Adrenal gland (tissue), 9 donors: ENCODE measurements at regions not wholly inside any gene's neighbourhood (a gene's known extent, or its start where the extent isn't known, plus 50 kb on each side); places are given as distances from the start of the nearest gene placed in this dataset.

Source experiments
- DNase-seq, 7 donors: peaks; one replicate each; pipeline ENCODE4 v3.0.0-alpha.2; 2019 to 2020
- H3K27ac ChIP-seq, 5 donors: fragments of 200-600 bp; sonication (generic) in 4 of 5; 1 replicate in 3 of 5; 2 replicates in 2 of 5; pipeline versions ENCODE4 v1.5.1 to v1.8.0; 2016 to 2020; ENCODE audit warnings: mild to moderate bottlenecking in 1 of 5
- H3K27me3 ChIP-seq: fragments of 200-600 bp; 2 replicates; pipeline ENCODE4 v1.8.0; 2021
- H3K36me3 ChIP-seq, 2 donors: fragments of 200-600 bp; replicated peaks in 1 of 2; 1 replicate in 1 of 2; 2 replicates in 1 of 2; pipeline versions ENCODE4 v1.5.1 to v1.8.0; 2018 to 2022
- H3K4me1 ChIP-seq, 2 donors: fragments of 200-600 bp; replicated peaks in 1 of 2; 1 replicate in 1 of 2; 2 replicates in 1 of 2; pipeline versions ENCODE4 v1.5.1 to v1.8.0; 2018 to 2021
- H3K4me3 ChIP-seq, 4 donors: fragments of 200-600 bp; sonication (generic) in 3 of 4; one replicate each; pipeline ENCODE4 v1.5.1; 2016 to 2018
- H3K9me3 ChIP-seq, 3 donors: fragments of 200-600 bp; sonication (generic) in 1 of 3; replicated peaks in 1 of 3; 1 replicate in 2 of 3; 2 replicates in 1 of 3; pipeline versions ENCODE4 v1.5.1 to v1.8.0; 2016 to 2021
- POLR2A ChIP-seq, 2 donors: fragments of 450-650 bp; IDR thresholded peaks; one replicate each; pipeline ENCODE4 v1.6.1; 2017; ENCODE audit warnings: antibody characterized with exemption in 2 of 2, mild to moderate bottlenecking in 2 of 2, moderate library complexity in 1 of 2
- WGBS, 4 donors: extraction: QIAGEN DNeasy Blood & Tissue Kit in 2 of 4; methylation state at CpG; one replicate each; pipeline versions ENCODE4 v1.1.5 to v1.1.7; 2013 to 2017; 5-methylcytosine and 5-hydroxymethylcytosine counted together
- intact Hi-C, 2 donors: fragments of 100-400 bp; cut with DNase I; formaldehyde crosslinking; loops; one replicate each; pipeline versions ENCODE4 v1.14.1 to v1.15.0; 2022 to 2023
- TF ChIP-seq, protein P1 (sequence below), 6 experiments: fragments of 450-650 bp in 4 of 6; fragments of 200-600 bp in 2 of 6; sonication (generic) in 1 of 6; IDR thresholded peaks; 1 replicate in 5 of 6; 2 replicates in 1 of 6; pipeline versions ENCODE4 v1.5.1 to v1.8.0; 2016 to 2021; ENCODE audit warnings: antibody characterized with exemption in 6 of 6, mild to moderate bottlenecking in 2 of 6, moderate library complexity in 1 of 6
- donor health status: healthy with polysubstance abuse.
- donor health status: Bipolar disorder and iron deficiency.
- donor health status: DM: yes; HTN: yes; CAD: no.
- donor health status: DM: no; HTN: no; CAD: no.
- donor health status: DM: no; HTN: no; CAD: no.

DNA sequence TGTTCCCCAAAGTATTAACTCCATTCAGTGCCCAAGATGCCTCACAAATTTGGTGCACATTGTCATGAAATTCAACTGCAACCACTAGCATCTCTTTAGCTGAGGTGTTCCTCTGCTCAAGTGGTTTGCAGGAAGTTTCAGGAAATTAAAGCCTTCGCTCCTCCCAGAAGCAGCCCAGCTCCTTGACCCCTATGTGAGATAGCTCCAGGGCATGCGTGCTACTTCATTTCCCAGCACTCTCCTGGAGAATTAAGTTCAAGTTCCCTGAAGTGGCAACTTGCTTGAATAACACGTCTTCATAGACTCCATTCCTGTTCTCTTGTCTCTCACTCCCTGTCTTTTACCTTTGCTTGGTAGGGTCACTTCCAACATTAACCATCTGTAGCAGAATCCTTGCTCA, 750.3 kb downstream of the REEP3 start:
- Histone ChIP-seq H3K36me3 (no peaks in the 10 kb centered on the region), H3K27ac (no peak overlapping the region), H3K27me3 (no peaks in the 10 kb centered on the region), H3K4me3 (no peak overlapping the region), H3K4me1 (no peaks in the 10 kb centered on the region), H3K9me3 (no peaks in the 10 kb centered on the region)
- 68 to 78% (median 74%) methylated on average over 3 of the region's 3 CpGs for WGBS, 4 donors
- no peak for DNase-seq
- TF ChIP-seq, protein P1, sequence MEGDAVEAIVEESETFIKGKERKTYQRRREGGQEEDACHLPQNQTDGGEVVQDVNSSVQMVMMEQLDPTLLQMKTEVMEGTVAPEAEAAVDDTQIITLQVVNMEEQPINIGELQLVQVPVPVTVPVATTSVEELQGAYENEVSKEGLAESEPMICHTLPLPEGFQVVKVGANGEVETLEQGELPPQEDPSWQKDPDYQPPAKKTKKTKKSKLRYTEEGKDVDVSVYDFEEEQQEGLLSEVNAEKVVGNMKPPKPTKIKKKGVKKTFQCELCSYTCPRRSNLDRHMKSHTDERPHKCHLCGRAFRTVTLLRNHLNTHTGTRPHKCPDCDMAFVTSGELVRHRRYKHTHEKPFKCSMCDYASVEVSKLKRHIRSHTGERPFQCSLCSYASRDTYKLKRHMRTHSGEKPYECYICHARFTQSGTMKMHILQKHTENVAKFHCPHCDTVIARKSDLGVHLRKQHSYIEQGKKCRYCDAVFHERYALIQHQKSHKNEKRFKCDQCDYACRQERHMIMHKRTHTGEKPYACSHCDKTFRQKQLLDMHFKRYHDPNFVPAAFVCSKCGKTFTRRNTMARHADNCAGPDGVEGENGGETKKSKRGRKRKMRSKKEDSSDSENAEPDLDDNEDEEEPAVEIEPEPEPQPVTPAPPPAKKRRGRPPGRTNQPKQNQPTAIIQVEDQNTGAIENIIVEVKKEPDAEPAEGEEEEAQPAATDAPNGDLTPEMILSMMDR (IDR thresholded peaks at IDR 0.05): no peak
- TF ChIP-seq POLR2A (IDR thresholded peaks at IDR 0.05): no peak
- intact Hi-C loops: no loop called here

DNA sequence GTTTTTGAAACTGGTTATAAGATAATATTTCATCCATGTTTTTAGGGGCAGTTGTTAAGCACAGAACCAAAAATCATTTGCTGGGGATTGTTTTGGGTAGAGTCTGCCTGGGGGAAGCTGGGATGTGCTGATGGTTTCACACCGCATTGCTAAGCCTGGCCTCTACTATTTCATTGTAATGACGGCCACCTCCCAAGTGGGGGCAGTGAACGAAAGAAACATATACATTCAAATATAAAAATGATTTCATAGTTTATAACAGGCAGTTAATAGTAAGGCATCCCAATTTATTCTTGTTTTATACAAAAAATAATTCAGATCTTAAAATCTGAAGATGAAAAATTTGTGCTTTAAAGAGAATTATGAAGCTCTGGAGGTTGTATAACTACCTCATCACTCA, 750.8 kb downstream of the REEP3 start:
- intact Hi-C loops: no loop called here
- 47 to 55% (median 49%) methylated on average over 3 of the region's 3 CpGs for WGBS, 4 donors
- H3K9me3 ChIP-seq: no peaks in the 10 kb centered on the region
- H3K4me3 ChIP-seq: no peak overlapping the region
- no peaks in the 10 kb centered on the region for H3K4me1 ChIP-seq
- H3K36me3 ChIP-seq: no peaks in the 10 kb centered on the region
- H3K27me3 ChIP-seq: no peaks in the 10 kb centered on the region
- no peak overlapping the region for H3K27ac ChIP-seq
- DNase-seq: no peak
- TF ChIP-seq, protein P1 (IDR thresholded peaks at IDR 0.05): no peak
- no peak for TF ChIP-seq POLR2A (IDR thresholded peaks at IDR 0.05)

DNA sequence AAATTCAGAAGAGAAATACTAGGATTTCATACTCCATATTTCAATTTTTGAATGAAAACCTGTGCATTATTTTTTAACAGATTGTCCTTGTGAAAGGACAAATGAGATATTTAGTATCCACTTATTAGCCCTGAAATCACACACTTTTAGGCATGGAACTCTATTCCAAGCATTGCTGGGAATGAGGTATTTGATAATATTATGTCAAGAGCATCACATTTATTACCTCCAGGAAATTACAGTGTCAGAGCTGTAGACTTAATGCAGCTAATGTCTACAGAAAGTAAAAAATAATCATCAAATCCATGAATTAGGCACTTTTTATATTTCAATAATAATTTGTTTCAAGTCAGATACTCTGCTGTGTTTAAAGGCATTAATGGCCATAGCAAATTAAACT, 753.8 kb downstream of the REEP3 start:
- H3K4me3 ChIP-seq: no peak overlapping the region
- H3K36me3 ChIP-seq: no peaks in the 10 kb centered on the region
- no peak for DNase-seq
- no peaks in the 10 kb centered on the region for H3K9me3 ChIP-seq
- H3K4me1 ChIP-seq: no peaks in the 10 kb centered on the region
- intact Hi-C loops: no loop called here
- no peak overlapping the region for H3K27ac ChIP-seq
- no peak for TF ChIP-seq POLR2A (IDR thresholded peaks at IDR 0.05)
- TF ChIP-seq, protein P1 (IDR thresholded peaks at IDR 0.05): no peak
- no peaks in the 10 kb centered on the region for H3K27me3 ChIP-seq

DNA sequence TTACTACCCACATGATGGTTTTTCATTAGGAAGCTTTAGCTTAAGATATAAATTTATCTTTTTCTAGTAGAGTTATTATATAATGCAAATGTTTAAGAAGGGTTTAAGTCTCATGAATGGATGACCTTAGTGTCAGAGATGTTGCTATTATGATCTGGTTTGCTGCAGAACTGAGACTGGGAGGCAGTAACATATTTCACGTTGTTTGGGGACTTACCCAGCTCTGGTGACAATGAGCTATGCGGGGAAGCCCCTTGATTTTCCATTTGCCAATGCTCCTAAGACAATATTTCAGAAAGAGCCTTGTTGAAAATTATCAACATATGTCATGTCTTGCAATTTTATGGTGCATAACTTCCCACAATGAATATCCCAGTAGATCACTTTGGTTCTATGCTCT, 754.6 kb downstream of the REEP3 start:
- intact Hi-C loops: no loop called here
- no peak overlapping the region for H3K27ac ChIP-seq
- WGBS, 4 donors: 69 to 78% (median 78%) methylated on average over 2 of the region's 2 CpGs

More for the DNA sequence above, 754.6 kb downstream of the REEP3 start:
- Histone ChIP-seq H3K27me3 (no peaks in the 10 kb centered on the region), H3K4me3 (no peak overlapping the region), H3K36me3 (no peaks in the 10 kb centered on the region), H3K4me1 (no peaks in the 10 kb centered on the region), H3K9me3 (no peaks in the 10 kb centered on the region)
- no peak for TF ChIP-seq POLR2A (IDR thresholded peaks at IDR 0.05)
- TF ChIP-seq, protein P1 (IDR thresholded peaks at IDR 0.05): no peak
- no peak for DNase-seq
